Esophagus muscularis mucosa (tissue), 4 donors: ENCODE measurements at regions not wholly inside any gene's neighbourhood (a gene's known extent, or its start where the extent isn't known, plus 50 kb on each side); places are given as distances from the start of the nearest gene placed in this dataset.

Source experiments
- DNase-seq: peaks from one replicate; pipeline ENCODE4 v3.0.0-alpha.2; 2017; ENCODE audit errors: extremely low spot score
- H3K27ac ChIP-seq, 4 donors: fragments of 200-600 bp; sonication (generic); replicated peaks in 1 of 4; 1 replicate in 3 of 4; 2 replicates in 1 of 4; pipeline ENCODE4 v1.5.1; 2016 to 2019; ENCODE audit warnings: mild to moderate bottlenecking in 1 of 4
- H3K27me3 ChIP-seq, 4 donors: fragments of 200-600 bp; sonication (generic); one replicate each; pipeline versions ENCODE4 v1.5.1 to v1.6.0; 2016 to 2019
- H3K36me3 ChIP-seq, 4 donors: fragments of 200-600 bp; sonication (generic); one replicate each; pipeline ENCODE4 v1.5.1; 2016 to 2019
- H3K4me1 ChIP-seq, 4 donors: fragments of 200-600 bp; sonication (generic); one replicate each; pipeline ENCODE4 v1.5.1; 2016 to 2019
- H3K4me3 ChIP-seq, 4 donors: fragments of 200-600 bp; sonication (generic); 1 replicate in 2 of 4; 2 replicates in 2 of 4; pipeline ENCODE4 v1.5.1; 2016 to 2019; ENCODE audit warnings: mild to moderate bottlenecking in 4 of 4, moderate library complexity in 1 of 4
- H3K9me3 ChIP-seq, 4 donors: fragments of 200-600 bp; sonication (generic); 1 replicate in 3 of 4; 2 replicates in 1 of 4; pipeline ENCODE4 v1.5.1; 2016 to 2019
- EP300 ChIP-seq: sonication (generic); formaldehyde crosslinking; IDR thresholded peaks from one replicate; pipeline ENCODE4 v1.6.1; 2017; ENCODE audit warnings: antibody characterized with exemption
- POLR2A ChIP-seq: fragments of 450-650 bp; IDR thresholded peaks from one replicate; pipeline ENCODE4 v1.6.1; 2017; ENCODE audit warnings: antibody characterized with exemption, moderate library complexity, mild to moderate bottlenecking, low read depth
- POLR2AphosphoS5 ChIP-seq, 2 donors: sonication (generic); formaldehyde crosslinking; IDR thresholded peaks; one replicate each; pipeline ENCODE4 v1.6.1; 2017; ENCODE audit warnings: antibody characterized with exemption in 2 of 2
- WGBS: methylation state at CpG from one replicate; pipeline ENCODE4 v1.1.5; 2018; 5-methylcytosine and 5-hydroxymethylcytosine counted together
- intact Hi-C: fragments of 100-400 bp; cut with DNase I; formaldehyde crosslinking; loops from one replicate; pipeline ENCODE4 v1.15.1; 2023
- TF ChIP-seq, protein P1 (sequence below), 3 experiments: fragments of 200-600 bp in 2 of 3; fragments of 450-650 bp in 1 of 3; sonication (generic) in 2 of 3; IDR thresholded peaks; one replicate each; pipeline ENCODE4 v1.5.1; 2017 to 2019; ENCODE audit warnings: antibody characterized with exemption in 3 of 3, mild to moderate bottlenecking in 2 of 3, moderate library complexity in 1 of 3

GRCh38 chr11:23727387-23727786 lies 769.5 kb upstream of the LUZP2 start:
- no peak overlapping the region for H3K27ac ChIP-seq
- intact Hi-C loops, result no loop called here
- H3K27me3 ChIP-seq, result no peaks in the 10 kb centered on the region
- no peaks in the 10 kb centered on the region for H3K9me3 ChIP-seq
- H3K4me3 ChIP-seq, result no peak overlapping the region
- H3K4me1 ChIP-seq, result no peaks in the 10 kb centered on the region
- no peaks in the 10 kb centered on the region for H3K36me3 ChIP-seq
- no peak for DNase-seq
- TF ChIP-seq, protein P1, sequence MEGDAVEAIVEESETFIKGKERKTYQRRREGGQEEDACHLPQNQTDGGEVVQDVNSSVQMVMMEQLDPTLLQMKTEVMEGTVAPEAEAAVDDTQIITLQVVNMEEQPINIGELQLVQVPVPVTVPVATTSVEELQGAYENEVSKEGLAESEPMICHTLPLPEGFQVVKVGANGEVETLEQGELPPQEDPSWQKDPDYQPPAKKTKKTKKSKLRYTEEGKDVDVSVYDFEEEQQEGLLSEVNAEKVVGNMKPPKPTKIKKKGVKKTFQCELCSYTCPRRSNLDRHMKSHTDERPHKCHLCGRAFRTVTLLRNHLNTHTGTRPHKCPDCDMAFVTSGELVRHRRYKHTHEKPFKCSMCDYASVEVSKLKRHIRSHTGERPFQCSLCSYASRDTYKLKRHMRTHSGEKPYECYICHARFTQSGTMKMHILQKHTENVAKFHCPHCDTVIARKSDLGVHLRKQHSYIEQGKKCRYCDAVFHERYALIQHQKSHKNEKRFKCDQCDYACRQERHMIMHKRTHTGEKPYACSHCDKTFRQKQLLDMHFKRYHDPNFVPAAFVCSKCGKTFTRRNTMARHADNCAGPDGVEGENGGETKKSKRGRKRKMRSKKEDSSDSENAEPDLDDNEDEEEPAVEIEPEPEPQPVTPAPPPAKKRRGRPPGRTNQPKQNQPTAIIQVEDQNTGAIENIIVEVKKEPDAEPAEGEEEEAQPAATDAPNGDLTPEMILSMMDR (IDR thresholded peaks at IDR 0.05), result no peak
- TF ChIP-seq POLR2AphosphoS5 (IDR thresholded peaks at IDR 0.05) (no peak), POLR2A (no peak), EP300 (no peak)

DNA sequence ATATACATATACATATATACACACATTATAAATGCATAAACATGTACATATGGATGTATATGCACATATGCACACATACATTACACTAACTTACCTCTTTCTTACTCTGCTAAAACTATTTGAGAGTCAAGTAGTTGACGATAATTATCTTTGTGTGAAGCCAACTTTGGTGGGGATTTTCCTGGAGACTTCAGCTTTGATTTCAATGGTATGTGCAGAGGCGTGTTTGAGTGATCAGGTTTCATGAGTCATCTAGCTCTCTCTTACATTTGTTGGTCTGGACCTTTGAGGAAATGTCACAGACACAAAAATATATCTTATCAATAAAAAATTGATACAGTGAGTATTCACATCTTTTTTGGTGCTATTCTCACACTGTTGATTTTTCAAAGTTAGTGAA lies 769.1 kb upstream of the LUZP2 start:
- Histone ChIP-seq H3K27ac (no peak overlapping the region), H3K4me1 (no peaks in the 10 kb centered on the region), H3K27me3 (no peaks in the 10 kb centered on the region), H3K4me3 (no peak overlapping the region), H3K9me3 (no peaks in the 10 kb centered on the region), H3K36me3 (no peaks in the 10 kb centered on the region)
- TF ChIP-seq POLR2AphosphoS5 (IDR thresholded peaks at IDR 0.05) (no peak), EP300 (no peak), POLR2A (no peak)
- TF ChIP-seq, protein P1 (IDR thresholded peaks at IDR 0.05), result no peak
- WGBS, result 82% methylated on average over 2 of the region's 2 CpGs
- intact Hi-C loops, result no loop called here
- no peak for DNase-seq

- peaks cover 0 to 6% (median 0%) of the 10 kb centered on the region in 4 donors for H3K9me3 ChIP-seq
- H3K27me3 ChIP-seq, result no peaks in the 10 kb centered on the region
- H3K36me3 ChIP-seq, result no peaks in the 10 kb centered on the region
- intact Hi-C loops, result no loop called here
- H3K4me3 ChIP-seq, result no peak overlapping the region
- DNase-seq, result no peak
- H3K4me1 ChIP-seq, result no peaks in the 10 kb centered on the region
- no peak overlapping the region for H3K27ac ChIP-seq
- WGBS, result 95% methylated on average over 1 of the region's 1 CpG
- TF ChIP-seq POLR2AphosphoS5 (IDR thresholded peaks at IDR 0.05) (no peak), POLR2A (no peak), EP300 (no peak)
- TF ChIP-seq, protein P1 (IDR thresholded peaks at IDR 0.05), result no peak
These were observed 767.8 kb upstream of the LUZP2 start for GRCh38 chr11:23729088-23729487.

DNA sequence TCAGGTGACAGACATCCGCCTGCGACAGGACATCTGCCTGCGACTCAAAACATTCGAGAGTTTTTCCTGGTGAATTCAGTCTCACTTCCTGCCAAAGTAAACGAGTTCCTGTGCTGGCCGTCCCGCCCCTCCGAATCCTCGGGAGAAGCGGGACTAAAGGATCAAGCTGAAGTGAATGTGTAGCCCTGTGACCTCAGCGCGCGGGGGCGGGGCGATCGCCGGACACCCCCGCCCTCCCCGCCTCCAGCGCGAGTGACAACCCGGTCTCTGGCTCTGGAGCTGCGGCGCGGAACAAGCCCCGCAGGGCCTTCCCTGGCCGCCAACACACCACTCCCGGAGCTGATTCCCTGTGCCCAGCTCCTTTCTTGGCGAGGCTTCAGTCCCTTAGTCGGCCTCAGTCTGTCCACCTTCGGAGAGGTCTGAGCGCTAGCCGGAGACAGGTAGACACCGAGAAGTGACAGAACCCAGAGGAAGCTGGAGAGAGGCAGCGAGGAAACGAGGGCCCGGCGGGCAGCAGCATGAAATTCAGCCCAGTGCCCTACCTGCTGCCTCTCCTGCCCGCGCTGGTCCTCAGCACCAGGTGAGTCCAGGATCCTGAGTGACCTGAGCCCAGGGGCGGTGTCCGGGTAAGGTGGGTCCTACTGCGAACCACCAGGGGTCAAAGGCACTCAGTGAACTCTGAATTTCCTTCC lies 766.4 kb upstream of the LUZP2 start:
- 93% methylated on average over 42 of the region's 43 CpGs for WGBS
- TF ChIP-seq EP300 (no peak), POLR2AphosphoS5 (IDR thresholded peaks at IDR 0.05) (no peak), POLR2A (no peak)
- TF ChIP-seq, protein P1 (IDR thresholded peaks at IDR 0.05), result no peak
- Histone ChIP-seq H3K27me3 (no peaks in the 10 kb centered on the region), H3K27ac (no peak overlapping the region), H3K4me1 (no peaks in the 10 kb centered on the region), H3K9me3 (peaks cover 0 to 6% (median 0%) of the 10 kb centered on the region in 4 donors), H3K36me3 (no peaks in the 10 kb centered on the region), H3K4me3 (no peak overlapping the region)
- DNase-seq, result no peak
- intact Hi-C loops, result no loop called here

DNA sequence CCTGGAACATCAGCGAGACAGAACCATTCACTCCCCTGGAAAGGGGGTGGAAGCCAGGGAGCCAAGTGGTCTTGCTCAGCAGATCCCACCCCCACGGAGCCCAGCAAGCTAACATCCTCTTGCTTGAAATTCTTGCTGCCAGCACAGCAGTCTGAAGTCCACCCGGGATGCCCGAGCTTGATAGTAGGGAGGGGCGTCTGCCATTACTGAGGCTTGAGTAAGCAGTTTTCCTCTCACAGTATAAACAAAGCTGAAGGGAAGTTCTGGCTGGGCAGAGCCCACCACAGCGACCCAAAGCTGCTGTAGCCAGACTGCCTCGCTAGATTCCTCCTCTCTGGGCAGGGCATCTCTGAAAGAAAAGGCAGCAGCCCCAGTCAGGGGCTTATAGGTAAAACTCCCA lies 764.8 kb upstream of the LUZP2 start:
- H3K4me3 ChIP-seq, result no peak overlapping the region
- H3K36me3 ChIP-seq, result no peaks in the 10 kb centered on the region
- intact Hi-C loops, result no loop called here
- no peaks in the 10 kb centered on the region for H3K27me3 ChIP-seq
- 49% methylated on average over 4 of the region's 7 CpGs for WGBS
- H3K9me3 ChIP-seq, result peaks cover 0 to 6% (median 0%) of the 10 kb centered on the region in 4 donors
- H3K27ac ChIP-seq, result no peak overlapping the region
- no peak for DNase-seq
- TF ChIP-seq, protein P1 (IDR thresholded peaks at IDR 0.05), result no peak
- no peak for TF ChIP-seq POLR2A
- TF ChIP-seq EP300, result no peak
- no peak for TF ChIP-seq POLR2AphosphoS5 (IDR thresholded peaks at IDR 0.05)
- no peaks in the 10 kb centered on the region for H3K4me1 ChIP-seq
